ENCODE measurements at regions not wholly inside any gene's neighbourhood (a gene's known extent, or its start where the extent isn't known, plus 50 kb on each side); places are given as distances from the start of the nearest gene placed in this dataset.

DNA sequence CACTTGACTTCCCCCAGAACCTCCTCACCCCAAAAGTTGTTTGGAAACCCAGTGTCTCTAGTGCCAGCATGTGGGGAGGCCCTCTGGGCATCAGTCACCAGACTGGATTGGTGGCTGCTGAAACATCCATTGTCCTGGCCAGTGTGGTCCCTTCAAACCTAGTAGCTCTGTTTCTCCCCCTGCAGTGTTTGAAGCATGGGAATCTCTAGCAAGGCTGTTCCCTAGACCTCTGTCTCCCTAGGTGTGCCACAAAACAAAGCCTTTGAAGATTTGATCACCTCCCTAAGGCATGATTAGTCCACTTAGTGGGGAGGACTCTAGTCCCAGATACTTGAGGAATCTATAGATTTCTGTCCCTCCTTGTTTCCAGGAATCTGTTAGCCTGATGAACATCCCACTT, 60.3 kb downstream of the ARF6 start:
- no peak overlapping the region for H3K27ac ChIP-seq

DNA sequence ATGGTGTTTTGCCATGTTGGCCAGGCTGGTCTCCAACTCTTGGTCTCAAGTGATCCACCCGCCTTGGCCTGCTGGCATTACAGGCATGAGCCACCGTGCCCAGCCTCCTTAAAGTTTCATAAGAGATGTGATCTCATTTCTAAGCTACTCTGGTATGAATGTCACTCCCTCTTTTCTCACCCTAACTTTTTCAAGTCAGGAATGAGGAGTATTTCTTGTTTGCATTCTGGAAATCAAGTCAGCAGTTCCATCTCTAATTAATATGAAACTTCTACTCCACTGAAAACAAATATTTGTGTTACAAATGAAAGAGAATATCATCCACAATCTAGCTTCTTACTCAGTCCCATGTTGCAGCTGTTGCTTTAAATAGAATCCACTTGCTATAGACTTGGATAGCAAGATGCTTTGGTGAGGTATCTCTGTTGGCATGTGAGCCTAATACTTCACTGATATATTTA, 61.3 kb downstream of the ARF6 start:
- no peaks in the 10 kb centered on the region for H3K4me1 ChIP-seq

More for the DNA sequence above, 60.3 kb downstream of the ARF6 start:
- H3K9me3 ChIP-seq, result no peaks in the 10 kb centered on the region
- H3K36me3 ChIP-seq, result no peaks in the 10 kb centered on the region
- H3K4me3 ChIP-seq, result no peak overlapping the region
- TF ChIP-seq, protein P1, sequence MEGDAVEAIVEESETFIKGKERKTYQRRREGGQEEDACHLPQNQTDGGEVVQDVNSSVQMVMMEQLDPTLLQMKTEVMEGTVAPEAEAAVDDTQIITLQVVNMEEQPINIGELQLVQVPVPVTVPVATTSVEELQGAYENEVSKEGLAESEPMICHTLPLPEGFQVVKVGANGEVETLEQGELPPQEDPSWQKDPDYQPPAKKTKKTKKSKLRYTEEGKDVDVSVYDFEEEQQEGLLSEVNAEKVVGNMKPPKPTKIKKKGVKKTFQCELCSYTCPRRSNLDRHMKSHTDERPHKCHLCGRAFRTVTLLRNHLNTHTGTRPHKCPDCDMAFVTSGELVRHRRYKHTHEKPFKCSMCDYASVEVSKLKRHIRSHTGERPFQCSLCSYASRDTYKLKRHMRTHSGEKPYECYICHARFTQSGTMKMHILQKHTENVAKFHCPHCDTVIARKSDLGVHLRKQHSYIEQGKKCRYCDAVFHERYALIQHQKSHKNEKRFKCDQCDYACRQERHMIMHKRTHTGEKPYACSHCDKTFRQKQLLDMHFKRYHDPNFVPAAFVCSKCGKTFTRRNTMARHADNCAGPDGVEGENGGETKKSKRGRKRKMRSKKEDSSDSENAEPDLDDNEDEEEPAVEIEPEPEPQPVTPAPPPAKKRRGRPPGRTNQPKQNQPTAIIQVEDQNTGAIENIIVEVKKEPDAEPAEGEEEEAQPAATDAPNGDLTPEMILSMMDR (IDR thresholded peaks at IDR 0.05), result no peak
- intact Hi-C loops (cut with DNase I), result no loop called here
- H3K4me1 ChIP-seq, result no peaks in the 10 kb centered on the region
- DNase-seq, result no peak
- H3K27me3 ChIP-seq (ENCODE audit: low read depth), result no peaks in the 10 kb centered on the region
- no peak for ATAC-seq

DNA sequence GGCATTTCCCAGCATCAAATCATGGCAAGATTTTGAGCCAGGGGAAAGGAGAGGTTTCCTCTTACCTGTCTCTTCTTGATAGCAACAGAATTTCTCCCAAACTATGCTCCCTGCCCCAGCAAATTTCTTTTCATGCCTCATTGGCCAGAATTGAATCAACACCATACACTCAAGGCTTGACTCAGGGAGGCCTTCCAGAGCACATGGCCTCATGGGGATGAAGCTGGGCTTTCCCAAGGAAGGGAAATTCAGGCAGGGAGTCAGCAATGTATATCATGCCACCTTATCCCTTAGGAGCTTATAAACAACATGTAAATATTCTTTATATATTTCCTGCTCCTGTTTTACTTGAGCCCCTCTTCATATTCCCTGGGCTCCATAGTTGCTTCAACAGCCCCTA, 62.1 kb downstream of the ARF6 start:
- ATAC-seq, result no peak
- Histone ChIP-seq H3K36me3 (no peaks in the 10 kb centered on the region), H3K27me3 (ENCODE audit: low read depth) (no peaks in the 10 kb centered on the region), H3K4me3 (no peak overlapping the region), H3K4me1 (no peaks in the 10 kb centered on the region), H3K27ac (no peak overlapping the region), H3K9me3 (no peaks in the 10 kb centered on the region)
- DNase-seq, result no peak
- intact Hi-C loops (cut with DNase I), result no loop called here
- TF ChIP-seq, protein P1 (IDR thresholded peaks at IDR 0.05), result no peak

More for the DNA sequence above, 61.3 kb downstream of the ARF6 start:
- H3K36me3 ChIP-seq, result no peaks in the 10 kb centered on the region
- DNase-seq (peak; percentile 56), ATAC-seq (peak; percentile 73 to 84)
- no peaks in the 10 kb centered on the region for H3K9me3 ChIP-seq
- no peak overlapping the region for H3K4me3 ChIP-seq
- H3K27ac ChIP-seq, result peak overlapping the region; percentile 28
- no peaks in the 10 kb centered on the region for H3K27me3 ChIP-seq (ENCODE audit: low read depth)
- intact Hi-C loops (cut with DNase I), result no loop called here
- TF ChIP-seq, protein P1 (IDR thresholded peaks at IDR 0.05), result no peak

DNA sequence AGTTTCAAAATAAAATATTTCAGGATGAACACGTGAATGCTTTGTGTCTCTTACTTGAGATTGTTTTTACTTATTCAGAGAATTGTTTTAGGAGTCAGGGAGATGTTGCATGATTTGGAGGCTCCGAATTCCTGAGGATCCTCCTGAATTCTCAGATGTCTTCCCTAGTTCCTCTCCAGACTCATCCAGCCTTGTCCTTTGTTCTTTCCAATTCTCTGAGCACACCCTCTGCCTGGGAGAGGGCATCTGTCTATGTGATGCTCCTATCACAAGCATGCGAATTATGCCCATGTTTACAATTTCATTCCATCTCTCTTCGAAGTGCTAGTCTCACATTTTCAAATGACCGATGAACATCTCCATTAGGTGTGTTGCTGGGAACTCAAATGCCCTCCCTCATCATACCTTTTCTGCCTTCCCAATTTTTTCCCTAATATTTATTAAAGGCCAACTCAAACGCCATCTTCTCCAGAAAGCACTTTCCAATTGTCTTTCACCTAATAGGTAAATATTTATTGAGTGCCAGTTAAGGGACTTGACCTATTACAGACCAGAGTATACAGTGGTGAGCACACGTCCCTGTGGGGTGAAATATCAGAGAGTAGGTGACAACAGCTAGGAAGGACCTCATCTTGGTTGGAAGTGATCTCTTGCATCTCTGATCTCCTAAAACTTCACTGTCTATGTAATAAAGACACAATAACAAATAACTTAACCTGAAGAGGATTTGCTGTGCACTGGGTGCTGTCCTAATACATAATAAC, 64.4 kb downstream of the ARF6 start:
- Histone ChIP-seq H3K27ac (no peak overlapping the region), H3K27me3 (ENCODE audit: low read depth) (no peaks in the 10 kb centered on the region), H3K36me3 (no peaks in the 10 kb centered on the region), H3K4me1 (no peaks in the 10 kb centered on the region), H3K4me3 (no peak overlapping the region), H3K9me3 (no peaks in the 10 kb centered on the region)
- intact Hi-C loops (cut with DNase I), result no loop called here
- no peak for ATAC-seq
- TF ChIP-seq, protein P1 (IDR thresholded peaks at IDR 0.05), result no peak
- no peak for DNase-seq

DNA sequence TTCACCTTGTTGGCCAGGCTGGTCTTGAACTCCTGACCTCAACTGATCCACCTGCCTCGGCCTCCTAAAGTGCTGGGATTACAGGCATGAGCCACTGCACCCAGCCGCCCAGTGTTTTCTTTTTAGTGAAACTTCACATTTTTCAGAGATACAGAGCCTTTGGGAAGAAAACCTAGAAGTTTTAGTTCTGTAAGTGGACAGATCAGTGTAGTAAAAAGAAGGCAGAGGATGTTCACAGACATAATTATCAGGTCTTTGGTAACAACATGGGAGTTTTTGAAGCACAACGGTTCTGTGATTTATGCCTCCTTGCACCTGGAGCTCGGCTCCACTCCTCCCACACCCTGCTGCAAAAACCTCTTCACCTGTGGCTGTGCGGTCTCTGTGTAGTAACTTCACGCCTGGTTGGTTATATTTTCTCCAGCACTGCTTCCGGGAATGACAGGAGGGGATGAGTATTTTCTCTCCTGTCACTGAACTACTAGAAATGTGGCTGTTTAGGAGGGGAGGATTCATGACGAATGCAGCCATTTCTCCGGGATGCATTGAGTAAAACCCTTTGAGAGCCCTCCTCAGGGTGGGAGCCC, 67.0 kb downstream of the ARF6 start:
- H3K36me3 ChIP-seq, result no peaks in the 10 kb centered on the region
- DNase-seq, result no peak
- H3K27ac ChIP-seq, result peak overlapping the region; percentile 12
- peak; percentile 68 to 77 for ATAC-seq
- H3K9me3 ChIP-seq, result no peaks in the 10 kb centered on the region
- intact Hi-C loops (cut with DNase I), result no loop called here
- H3K4me1 ChIP-seq, result no peaks in the 10 kb centered on the region
- TF ChIP-seq, protein P1 (IDR thresholded peaks at IDR 0.05), result no peak
- no peaks in the 10 kb centered on the region for H3K27me3 ChIP-seq (ENCODE audit: low read depth)
- no peak overlapping the region for H3K4me3 ChIP-seq

All from lower lobe of right lung (tissue), 2 donors.